HG03520 (cell line): ENCODE measurements at regions not wholly inside any gene's neighbourhood (a gene's known extent, or its start where the extent isn't known, plus 50 kb on each side); places are given as distances from the start of the nearest gene placed in this dataset.

ENCODE experiments used
- ATAC-seq: cut with Tn5 transposase; IDR thresholded peaks from one replicate; pipeline ENCODE4 v1.9.1; 2021; ENCODE audit warnings: mild to moderate bottlenecking, moderate library complexity; ENCODE audit not compliant: unreplicated experiment

DNA sequence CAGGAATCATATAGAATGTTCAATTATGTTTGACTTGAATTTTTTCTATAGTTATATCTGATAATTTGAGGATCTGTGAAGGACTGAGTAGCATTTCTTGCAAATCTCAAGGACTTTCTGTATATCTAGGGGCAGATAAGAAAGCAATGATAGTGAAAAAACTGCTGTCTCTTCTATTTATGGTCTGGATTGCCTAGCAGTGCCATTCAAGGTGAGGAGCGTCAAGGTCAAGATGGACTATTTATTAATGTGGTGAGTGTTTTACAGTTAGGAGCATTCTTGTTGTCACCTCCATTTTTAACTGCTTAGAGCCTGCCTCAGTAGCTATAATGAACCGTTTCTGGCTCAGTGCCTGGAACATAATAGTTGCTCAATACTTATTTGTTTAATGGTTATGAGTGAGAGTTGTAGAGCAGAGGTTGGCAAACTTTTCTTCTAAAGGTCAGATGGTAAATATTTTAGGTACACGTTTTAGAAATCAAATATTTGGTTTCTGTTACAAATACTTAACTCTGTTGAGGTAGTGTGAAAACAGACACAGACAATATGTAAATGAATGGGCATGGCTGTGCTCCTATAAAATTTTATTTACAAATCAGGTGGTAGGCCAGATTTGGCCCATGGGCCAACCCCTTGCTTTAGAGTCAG lies 523.2 kb upstream of the IGFBP7 start:
- no peak for ATAC-seq

DNA sequence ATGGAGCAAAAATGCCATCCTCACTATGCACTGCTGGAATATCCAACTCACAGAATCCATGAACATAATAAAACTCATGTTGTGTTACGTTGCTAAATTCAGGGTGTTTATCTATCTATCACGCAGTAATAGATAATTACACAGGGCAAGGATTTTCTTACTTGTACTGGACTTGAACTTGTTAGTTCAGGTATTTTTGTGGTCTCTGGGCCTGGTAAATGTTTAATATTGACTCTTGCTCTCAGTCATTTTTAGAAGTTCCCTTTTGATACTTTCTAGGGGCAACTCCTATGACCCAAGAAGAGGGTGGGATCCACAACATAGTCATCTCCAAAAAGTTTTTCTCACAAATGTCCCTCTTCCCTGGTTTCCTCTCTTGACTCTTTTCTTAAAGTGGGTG lies 522.4 kb upstream of the IGFBP7 start:
- ATAC-seq, result no peak

DNA sequence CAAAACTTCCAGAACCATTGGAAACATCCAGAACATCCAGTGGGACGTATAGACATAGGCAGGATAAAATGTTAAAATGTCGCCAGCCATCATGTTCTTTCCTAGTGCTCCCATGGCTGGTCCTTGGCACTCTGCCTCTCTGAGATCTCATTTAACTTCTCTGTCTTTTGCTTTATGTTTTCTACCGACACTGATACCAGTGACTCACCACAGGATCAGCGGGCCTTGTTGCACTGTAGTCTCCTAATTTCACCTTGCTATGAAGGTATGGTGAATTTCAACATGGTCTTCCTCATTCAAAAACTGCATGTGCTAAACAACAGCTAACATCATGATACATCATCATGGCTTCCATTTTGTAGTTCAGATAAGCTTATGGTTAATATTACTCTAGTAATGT lies 521.0 kb upstream of the IGFBP7 start:
- ATAC-seq, result no peak

DNA sequence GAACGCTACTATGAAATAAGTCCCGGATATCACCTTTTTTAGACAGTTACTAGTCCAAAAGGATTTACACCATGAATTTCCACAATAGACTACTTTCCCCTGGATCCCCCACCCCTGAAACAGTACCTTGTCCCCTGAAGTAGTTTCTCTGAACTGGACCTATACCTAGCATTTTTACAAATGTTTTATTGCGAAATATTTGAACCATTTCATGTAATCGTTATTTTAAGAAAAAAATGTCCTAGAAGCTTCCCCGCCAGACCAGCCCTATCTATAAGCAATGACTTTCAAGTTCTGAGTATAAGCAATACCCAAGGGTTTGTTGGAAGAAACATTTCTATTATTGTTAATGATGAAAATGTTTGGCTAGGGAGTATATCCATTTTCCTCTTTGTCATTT lies 517.8 kb upstream of the IGFBP7 start:
- ATAC-seq, result no peak

DNA sequence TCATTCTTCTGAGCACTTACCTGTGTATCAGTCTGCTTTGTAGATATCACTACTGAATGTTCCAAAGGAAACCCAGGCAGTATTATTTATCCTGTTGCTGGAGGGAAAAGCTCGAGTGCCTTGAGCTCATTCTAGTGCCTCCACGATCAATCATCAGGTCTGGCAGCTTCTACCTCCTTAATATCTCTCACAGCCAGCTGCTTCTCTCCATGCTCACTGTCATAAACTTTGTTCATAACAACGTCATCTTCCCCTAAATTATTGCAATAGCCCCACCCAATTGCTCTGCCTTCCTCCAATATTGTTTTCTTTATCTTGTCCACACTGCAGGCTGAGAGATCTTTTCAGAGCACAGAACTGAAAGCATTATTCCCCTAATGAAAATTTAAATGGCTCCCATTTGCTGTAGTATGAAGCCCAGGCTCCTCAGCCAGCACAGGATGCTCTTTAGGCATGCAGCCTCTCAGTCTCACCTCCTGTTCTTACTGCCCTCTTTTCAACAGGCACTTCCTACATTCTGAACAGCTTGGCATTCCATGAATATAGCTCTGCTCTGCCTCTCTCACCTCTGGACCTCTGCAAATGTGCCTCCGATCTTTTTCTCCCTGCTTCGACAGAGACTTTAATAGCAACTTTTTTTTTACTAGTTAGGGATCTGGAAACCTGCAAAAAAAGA lies 504.2 kb upstream of the IGFBP7 start:
- no peak for ATAC-seq

DNA sequence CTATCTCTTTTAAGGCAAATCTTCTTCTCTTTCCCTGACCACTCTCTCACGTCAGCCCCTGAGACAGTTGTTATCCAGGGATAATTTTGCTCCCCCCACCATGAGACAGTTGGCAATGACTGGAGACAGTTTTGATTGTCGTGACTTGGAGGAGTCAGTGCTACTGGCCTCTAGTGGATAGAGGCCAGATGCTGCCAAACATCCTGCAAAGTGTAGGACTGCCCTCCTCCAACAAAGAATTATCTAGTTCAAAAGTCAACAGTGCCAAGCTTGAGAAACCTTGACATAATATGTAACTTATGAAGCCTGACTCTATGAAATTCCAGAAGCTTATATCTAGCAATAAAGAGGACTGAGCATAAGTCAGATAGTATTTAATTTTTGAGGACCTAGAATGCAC lies 502.1 kb upstream of the IGFBP7 start:
- no peak for ATAC-seq

DNA sequence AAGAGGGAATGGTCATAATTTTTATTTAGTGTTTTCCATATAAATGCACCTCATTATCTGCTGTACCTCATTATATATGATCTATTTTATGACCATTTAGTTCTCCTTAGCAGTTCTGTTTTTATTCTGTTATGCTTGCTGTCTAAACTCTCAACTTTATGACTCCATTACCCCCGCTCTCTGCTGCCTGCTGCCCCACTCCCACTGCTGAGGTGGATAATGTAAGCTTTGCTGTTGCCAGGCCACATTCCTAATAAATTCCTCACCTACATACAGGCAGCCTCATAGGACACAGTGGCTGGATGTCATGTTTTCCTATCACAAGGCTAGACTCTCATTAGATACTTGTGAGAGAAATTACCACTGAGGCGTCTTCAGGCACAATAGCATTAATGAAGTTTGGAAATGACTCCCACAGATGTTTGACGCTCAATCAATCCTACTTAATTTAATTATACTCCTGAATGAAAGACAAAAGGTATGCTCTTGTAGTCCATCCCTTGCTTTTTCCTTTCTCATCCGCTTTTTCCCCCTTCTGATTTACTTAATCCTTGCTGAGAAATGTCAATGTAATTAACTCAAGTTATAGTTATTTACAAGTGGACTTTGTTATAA lies 497.5 kb upstream of the IGFBP7 start:
- no peak for ATAC-seq

DNA sequence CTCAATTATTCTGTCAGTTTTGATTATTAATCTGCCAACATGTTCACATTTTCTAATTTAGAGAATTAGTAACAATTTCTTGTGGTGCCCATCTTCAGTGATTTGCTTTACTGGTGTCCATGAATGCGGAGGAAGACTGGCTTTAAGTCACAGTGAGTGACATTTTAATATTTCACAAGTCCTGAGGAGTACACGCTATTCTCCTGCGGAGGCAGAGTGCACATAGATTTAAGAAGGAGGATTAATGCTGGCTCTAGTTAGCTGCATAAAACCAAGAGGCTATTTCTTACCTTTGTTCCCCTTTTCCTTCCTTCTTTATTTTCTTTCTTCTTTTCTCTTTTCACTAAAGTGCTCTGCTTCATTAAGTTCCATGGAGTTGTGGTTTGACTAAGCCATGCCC lies 495.2 kb upstream of the IGFBP7 start:
- no peak for ATAC-seq

DNA sequence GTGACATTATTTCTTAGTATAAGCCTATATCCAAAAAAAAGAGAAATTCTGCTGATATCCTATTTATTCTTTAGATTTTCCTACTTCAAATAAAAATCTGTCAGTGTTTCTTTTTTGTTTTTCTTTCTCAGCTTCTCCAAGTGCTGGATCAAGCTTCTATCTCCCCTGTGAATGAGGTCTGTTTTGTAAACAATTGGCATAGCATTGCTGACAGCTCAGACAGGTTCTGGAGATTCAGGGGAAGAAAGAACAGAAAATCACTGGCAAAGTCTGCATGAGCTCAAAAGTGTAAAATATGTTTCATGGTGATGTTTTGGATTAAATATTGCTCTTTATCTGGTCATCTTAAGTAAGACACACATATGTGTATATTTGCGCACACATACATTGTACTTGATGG lies 492.0 kb upstream of the IGFBP7 start:
- ATAC-seq, result no peak

DNA sequence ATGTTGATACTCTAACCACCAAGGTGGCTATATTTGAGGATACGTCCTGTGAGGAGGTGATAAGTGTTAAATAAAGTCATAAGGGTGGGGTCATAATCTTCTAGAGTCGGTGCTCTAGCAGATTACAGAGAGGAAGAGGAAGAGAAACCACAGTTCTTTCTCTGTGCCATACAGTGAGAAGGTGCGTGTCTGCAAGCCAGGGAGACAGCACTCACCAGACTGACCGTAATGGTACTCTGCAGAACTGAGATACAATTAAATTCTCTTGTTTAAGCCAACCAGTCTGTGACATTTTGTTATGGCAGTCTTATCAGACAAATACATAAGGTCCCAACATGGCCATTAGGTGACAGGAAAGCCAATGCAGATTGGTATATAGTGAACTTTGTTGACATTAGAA lies 480.9 kb upstream of the IGFBP7 start:
- no peak for ATAC-seq

DNA sequence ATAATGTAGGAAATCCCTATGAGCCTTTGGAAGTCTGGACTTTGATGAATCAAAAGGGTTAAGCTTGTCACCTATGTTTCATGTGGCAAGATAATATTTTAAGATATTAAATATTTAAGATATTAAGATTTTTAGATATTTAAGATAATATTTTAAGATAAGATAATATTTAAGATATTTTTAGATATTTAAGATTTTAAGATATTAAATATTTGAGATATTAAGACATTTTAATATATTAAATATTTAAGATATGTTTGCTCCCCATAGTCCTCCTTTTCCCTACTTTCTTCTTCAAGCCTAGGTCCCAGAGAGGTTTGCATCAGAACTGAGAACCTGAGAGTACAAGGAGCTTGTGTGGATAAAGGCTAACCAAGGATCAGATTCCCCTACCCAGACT lies 478.4 kb upstream of the IGFBP7 start:
- no peak for ATAC-seq

DNA sequence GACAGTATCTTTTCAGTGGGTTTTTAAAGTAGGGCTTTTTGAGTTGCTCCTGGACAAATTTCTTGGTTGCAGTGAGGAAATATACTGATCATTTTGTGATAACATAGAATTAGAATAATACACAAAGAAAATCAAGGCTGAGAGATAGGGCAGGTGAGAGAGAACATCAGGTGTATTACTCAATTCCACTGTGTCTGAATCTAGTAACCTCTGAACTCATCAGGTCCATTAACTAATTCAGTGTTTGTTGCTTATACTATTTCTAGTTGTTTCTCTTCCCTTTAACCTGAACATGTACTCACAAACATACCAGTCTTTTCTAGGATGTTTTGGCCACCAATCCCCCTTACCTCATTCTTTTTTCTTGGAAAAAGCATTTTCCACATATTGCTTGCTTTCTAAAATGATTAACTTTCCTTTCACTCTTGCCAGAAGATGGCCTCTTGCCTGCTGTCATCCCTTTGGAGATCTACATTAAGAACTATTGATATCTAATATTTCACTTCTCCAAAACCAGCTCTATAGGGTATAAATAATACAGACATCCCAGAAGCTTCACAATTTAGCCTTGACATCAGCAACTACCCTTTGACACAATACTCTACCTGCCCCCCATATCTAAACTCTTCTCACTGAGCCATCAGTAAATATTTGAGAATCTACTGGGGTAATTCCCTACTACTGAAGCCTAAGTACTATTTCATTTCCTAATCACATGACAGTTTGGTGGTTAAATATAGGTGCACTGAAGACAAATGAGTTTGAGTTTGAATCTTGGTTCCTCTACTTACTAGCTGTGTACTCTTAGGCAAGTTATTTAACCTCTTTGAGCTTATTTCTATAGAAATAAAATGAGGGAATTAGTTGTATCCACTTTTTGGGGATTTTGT lies 470.8 kb upstream of the IGFBP7 start:
- ATAC-seq, result no peak

DNA sequence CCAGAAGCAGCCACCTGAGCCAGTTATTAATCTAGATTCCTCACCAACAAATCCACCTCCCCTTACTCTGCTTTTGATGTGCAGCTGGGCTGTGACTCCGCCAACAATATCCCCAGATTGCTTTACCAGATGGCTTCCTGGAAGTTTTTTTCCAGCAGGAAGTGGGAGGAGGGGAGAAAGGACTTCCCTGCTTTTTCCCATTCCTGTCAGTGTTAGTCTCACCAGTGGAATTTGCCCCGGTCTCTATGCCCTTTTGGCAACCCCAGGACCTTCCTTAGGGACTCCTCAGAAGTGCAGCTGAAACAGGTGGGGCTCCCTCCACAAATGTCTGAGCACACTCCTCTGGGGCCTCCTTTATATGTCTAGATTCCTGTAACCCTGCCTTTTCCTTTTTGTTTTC lies 465.2 kb upstream of the IGFBP7 start:
- ATAC-seq, result no peak

DNA sequence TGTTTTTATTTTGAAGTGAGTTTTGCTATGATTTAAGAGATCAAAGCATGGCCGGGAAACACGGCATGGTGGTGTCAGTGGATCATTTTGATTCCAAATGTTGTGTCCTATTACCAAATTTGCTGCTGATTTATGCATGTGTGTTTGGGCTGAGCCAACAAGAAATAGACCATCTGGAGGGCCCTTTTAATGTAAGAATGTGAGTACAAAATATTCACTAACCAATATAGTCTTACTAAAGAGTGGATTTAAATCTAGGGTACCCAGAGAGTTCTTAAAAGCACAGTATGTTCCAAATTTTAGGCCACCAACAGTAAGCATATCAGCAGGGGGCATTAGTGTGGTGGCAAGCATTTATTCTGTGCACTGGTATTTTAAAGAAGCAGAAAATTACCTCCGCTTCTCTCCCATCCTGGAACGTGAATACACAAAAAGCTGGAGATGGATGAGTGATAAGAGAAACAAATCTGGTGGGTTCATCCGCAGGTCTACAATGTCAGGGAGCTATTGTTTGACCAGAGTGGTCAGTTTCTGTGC lies 444.4 kb upstream of the IGFBP7 start:
- ATAC-seq, result no peak

DNA sequence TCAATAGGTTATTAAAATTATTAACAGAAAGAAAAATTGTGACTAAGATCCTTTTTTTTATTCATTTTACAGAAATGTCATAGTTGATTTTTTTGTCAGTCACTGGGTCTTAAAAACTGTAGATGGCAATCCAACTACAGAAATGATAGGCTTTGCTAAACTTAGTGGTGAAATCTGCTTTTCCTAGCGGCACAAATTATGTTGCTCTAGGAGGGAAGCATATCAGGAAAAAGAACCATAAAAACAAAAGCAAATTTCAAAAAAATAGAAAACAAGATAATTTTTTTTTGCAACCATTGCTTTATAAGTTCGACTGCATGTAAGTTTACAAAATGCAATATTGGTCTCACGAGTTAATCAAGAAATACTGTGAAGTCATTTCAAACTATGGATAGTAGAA lies 443.5 kb upstream of the IGFBP7 start:
- no peak for ATAC-seq

DNA sequence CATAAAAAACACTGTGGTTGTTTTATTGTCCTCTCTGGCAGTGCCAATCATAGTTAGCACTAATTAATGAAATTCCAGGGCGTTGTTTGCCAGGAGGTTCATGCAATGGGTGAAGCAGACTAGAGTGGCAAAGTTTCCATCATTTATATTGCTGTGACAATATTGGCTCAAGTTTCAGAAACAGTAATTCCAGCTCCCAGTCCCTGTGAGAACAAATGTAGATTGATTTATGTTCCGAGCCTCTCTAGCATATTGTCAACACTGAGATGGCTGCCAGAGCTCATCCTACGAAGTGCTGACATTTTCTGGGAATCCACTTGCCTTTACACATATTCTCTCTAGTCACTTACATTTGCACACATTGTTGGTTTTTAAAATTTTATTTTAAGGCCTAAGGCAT lies 440.0 kb upstream of the IGFBP7 start:
- ATAC-seq, result no peak

DNA sequence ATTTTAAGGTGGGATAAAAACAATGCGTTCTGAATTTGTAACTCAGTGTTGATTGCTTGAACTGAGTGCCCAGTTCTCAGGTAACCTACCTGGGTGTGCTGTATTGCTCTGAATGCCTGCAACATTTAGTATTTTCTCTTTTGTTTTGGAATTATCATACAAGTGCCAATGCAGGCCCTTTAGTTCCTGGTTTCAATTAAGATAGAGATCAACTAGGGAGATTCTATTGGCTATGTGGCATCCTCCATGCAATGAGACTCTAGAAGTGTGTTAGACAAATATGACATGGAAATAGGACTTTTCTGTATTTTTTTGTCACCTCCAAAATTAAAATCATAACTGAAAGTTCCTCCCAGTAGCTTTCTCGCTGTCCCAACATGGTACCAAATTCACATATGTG lies 438.7 kb upstream of the IGFBP7 start:
- no peak for ATAC-seq

DNA sequence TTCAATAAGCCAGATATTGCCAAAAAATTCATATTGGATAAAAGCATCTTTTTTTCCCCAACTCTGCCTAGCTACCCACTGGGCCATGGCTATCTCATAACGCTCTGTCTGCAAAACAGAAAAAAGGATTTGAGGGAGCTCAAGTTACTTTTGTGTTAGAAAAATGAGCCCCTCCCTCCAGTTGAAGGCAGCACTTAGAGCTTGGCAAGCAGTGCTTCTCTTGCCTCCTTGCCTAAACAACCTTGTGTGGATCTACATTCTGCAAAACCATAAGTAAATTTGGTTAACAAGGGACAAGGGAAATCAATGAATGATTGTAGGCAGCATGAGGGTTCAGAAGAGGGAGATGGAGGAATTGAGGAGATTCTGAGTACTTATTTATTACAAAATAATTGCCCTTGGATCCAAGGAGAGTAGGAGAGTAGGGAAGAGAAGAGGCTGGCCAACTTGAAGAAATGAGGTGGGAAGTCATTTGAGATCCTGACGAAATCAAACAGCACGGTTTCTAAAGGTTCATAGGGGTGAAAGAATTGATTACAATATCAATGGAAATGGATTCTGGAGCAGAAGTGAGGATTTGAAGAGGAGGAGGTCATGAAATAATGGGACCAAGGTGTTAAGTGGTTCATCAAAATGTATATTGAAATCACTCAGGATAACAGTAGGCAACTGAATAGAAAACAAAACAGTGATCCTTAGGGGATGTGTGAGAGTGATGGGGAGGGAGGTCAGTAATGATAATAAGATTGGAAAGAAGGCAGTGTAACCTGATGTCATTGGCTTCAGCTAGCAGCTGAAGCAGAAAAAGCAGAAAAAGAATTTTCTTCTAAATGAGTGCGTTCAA lies 434.8 kb upstream of the IGFBP7 start:
- no peak for ATAC-seq

DNA sequence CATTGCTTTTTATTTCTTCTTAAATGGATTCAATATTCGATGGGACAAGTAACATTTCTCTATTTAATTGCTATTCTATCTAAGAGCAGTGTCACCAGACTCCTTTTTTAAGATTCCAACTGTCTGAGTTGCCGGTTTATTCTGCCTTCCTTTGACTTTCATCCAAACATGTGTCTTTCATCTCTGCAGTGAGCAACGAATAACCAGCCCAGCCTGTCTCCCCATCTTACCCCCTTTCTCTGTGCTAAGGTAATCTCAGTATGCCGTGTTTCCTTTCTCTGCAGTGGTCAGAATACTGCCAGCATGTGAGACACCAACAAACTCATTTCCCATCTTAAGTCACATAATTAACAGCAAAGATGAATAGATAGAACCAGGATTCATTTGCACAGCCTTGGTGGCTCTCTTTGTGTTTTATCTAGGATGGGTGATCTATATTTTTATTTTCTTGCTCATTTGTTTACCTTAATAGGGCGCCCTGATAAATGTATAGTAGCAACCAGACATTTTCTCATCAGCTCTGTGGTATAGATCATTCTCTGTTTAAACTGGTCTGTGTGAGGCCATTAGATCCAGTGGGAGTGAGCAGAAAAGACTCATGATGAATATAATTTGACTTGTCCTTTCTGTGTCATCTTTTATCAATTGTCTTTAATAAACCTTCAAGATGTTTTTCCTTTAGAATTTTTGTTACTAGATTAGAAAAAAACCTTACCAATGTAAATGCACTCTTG lies 394.8 kb upstream of the IGFBP7 start:
- ATAC-seq, result no peak

DNA sequence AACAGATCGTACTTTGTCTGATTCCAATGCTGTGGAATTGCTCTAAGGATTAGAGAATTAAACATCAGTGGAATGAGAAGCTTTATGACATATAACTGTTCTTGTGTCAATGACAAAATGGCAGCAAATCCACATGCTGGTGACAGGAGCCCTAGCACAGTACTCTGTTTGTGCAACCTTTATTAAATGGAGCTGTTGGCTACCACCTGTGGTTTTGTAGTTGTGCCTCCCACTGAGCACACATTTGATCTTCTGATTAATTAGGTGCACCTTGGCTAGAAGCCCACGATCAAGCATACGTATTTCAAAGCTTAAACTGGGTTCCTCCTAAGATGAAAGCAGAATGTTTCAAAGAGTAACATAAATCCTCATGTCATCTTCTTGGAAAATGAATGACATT lies 394.0 kb upstream of the IGFBP7 start:
- no peak for ATAC-seq
